Effector memory CD4-positive, alpha-beta T cell (primary cell): ENCODE measurements at regions not wholly inside any gene's neighbourhood (a gene's known extent, or its start where the extent isn't known, plus 50 kb on each side); places are given as distances from the start of the nearest gene placed in this dataset.

ENCODE experiments used
- DNase-seq, 3 donors: peaks; one replicate each; pipeline ENCODE4 v3.0.0-alpha.2; 2020
- H3K27ac ChIP-seq: 2 replicates; pipeline ENCODE4 v1.7.0; 2013; ENCODE audit warnings: mild to moderate bottlenecking, low read length, moderate library complexity; ENCODE audit not compliant: insufficient read depth, poor library complexity, severe bottlenecking
- H3K27me3 ChIP-seq: replicated peaks from 2 replicates; pipeline ENCODE4 v1.7.0; 2013; ENCODE audit warnings: mild to moderate bottlenecking, low read length; ENCODE audit not compliant: insufficient read depth, control insufficient read depth, poor library complexity, severe bottlenecking
- H3K36me3 ChIP-seq: 2 replicates; pipeline ENCODE4 v1.7.0; 2013; ENCODE audit warnings: mild to moderate bottlenecking, low read length, moderate library complexity; ENCODE audit not compliant: control insufficient read depth, insufficient read depth
- H3K4me1 ChIP-seq: 2 replicates; pipeline ENCODE4 v1.7.0; 2013; ENCODE audit warnings: low read length, mild to moderate bottlenecking; ENCODE audit not compliant: control insufficient read depth, insufficient read depth, poor library complexity, severe bottlenecking
- H3K4me3 ChIP-seq: 2 replicates; pipeline ENCODE4 v1.7.0; 2013; ENCODE audit warnings: low read length, low read depth, mild to moderate bottlenecking; ENCODE audit not compliant: insufficient read depth, poor library complexity, severe bottlenecking
- H3K9me3 ChIP-seq: 2 replicates; pipeline ENCODE4 v1.7.0; 2013; ENCODE audit warnings: mild to moderate bottlenecking, low read length, moderate library complexity; ENCODE audit not compliant: control insufficient read depth

DNA sequence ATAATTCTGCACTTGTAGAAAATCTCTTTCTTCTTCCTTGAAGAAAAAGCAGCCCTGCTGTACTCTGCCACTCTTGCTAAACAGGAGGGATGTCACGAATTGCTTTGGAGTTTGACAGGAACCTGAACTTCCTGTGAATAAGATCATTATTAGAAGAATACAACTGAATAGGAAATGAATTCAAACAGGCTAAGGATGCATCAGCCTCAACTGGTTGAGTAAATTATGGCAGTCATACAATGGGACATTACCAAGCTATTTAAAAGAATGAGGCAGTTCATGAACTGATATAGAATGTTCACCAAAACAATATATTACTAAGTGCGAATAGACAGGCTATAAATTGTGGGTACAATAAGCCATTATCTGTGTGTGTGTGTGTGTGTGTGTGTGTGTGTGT, 97.1 kb upstream of the DOCK1 start:
- Histone ChIP-seq H3K27me3 (no peaks in the 10 kb centered on the region), H3K9me3 (no peaks in the 10 kb centered on the region), H3K36me3 (no peaks in the 10 kb centered on the region), H3K4me1 (no peaks in the 10 kb centered on the region), H3K27ac (no peak overlapping the region), H3K4me3 (no peak overlapping the region)
- no peak for DNase-seq

DNA sequence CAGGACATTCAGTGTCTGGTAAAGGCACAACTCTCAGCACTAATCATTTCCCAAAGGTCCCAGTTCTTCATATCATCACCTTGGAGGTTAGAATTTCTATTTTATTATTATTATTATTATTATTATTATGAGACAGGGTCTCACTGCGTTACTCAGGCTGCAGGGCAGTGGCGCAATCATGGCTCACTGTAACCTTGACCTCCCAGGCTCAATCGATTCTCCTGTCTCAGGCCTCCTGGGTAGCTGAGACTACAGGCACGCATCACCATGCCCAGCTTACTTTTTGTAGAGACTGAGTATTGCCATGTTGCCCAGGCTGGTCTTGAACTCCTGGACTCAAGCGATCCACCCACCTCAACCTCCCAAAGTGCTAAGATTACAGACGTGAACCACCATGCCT, 91.8 kb upstream of the DOCK1 start:
- no peaks in the 10 kb centered on the region for H3K27me3 ChIP-seq
- no peaks in the 10 kb centered on the region for H3K4me1 ChIP-seq

GRCh38 chr10:126833542-126833941, 71.7 kb upstream of the DOCK1 start:
- H3K27ac ChIP-seq = no peak overlapping the region
- DNase-seq = no peak
- no peak overlapping the region for H3K4me3 ChIP-seq
- no peaks in the 10 kb centered on the region for H3K4me1 ChIP-seq
- no peaks in the 10 kb centered on the region for H3K36me3 ChIP-seq
- H3K27me3 ChIP-seq = no peaks in the 10 kb centered on the region
- H3K9me3 ChIP-seq = no peaks in the 10 kb centered on the region

More for the DNA sequence above, 91.8 kb upstream of the DOCK1 start:
- Histone ChIP-seq H3K36me3 (no peaks in the 10 kb centered on the region), H3K9me3 (no peaks in the 10 kb centered on the region), H3K27ac (no peak overlapping the region), H3K4me3 (no peak overlapping the region)
- DNase-seq = no peak

DNA sequence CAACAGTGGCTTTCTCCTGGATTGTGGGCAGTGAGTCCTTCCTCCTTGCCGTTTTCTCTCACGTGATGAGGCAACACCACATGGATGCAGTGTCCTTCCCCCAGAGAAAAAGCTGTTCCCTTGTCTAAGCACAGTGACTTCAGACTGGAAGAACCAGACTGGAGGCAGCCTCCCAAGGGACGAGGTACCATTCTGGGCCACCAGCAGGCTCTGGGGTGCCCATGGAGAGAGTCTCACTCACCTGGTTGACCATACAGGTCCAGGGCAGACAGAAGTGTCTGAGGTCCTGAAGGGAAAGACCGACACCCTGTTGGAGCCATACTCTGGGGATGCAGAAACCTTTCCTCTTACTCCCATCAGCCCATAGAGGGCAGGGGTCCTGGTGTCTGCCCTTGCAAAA, 69.2 kb upstream of the DOCK1 start:
- H3K27me3 ChIP-seq = no peaks in the 10 kb centered on the region
- no peaks in the 10 kb centered on the region for H3K4me1 ChIP-seq
- DNase-seq = no peak
- H3K9me3 ChIP-seq = no peaks in the 10 kb centered on the region
- H3K27ac ChIP-seq = no peak overlapping the region
- H3K36me3 ChIP-seq = no peaks in the 10 kb centered on the region
- no peak overlapping the region for H3K4me3 ChIP-seq

DNA sequence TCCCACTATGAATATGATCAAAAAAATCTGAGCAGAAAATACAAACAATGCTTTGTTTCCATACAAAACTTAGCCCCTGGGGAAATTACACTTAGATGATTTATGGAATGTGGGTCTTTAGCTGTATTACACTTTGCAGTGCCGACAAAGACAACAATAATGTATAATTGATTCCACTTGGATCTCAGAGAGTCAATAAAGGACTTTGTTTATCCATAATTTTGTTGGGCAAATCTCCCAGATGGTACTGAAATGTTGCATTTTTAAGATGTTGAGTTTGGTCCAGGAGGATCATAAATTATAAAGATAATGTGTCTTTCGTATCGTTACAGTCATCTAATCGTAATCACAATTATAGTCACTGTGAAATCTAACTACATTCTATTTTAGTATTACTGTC, 66.9 kb upstream of the DOCK1 start:
- no peak overlapping the region for H3K27ac ChIP-seq
- H3K27me3 ChIP-seq = no peaks in the 10 kb centered on the region

GRCh38 chr10:126839094-126839761, 66.0 kb upstream of the DOCK1 start:
- H3K9me3 ChIP-seq = no peaks in the 10 kb centered on the region
- DNase-seq = no peak
- H3K27me3 ChIP-seq = no peaks in the 10 kb centered on the region
- no peaks in the 10 kb centered on the region for H3K36me3 ChIP-seq
- no peak overlapping the region for H3K4me3 ChIP-seq
- no peak overlapping the region for H3K27ac ChIP-seq
- no peaks in the 10 kb centered on the region for H3K4me1 ChIP-seq

More for the DNA sequence above, 66.9 kb upstream of the DOCK1 start:
- H3K9me3 ChIP-seq = no peaks in the 10 kb centered on the region
- no peak for DNase-seq
- no peaks in the 10 kb centered on the region for H3K4me1 ChIP-seq
- H3K4me3 ChIP-seq = no peak overlapping the region
- no peaks in the 10 kb centered on the region for H3K36me3 ChIP-seq

- H3K36me3 ChIP-seq = no peaks in the 10 kb centered on the region
- H3K4me1 ChIP-seq = no peaks in the 10 kb centered on the region
- no peak for DNase-seq
- no peaks in the 10 kb centered on the region for H3K9me3 ChIP-seq
- H3K27me3 ChIP-seq = no peaks in the 10 kb centered on the region
- H3K4me3 ChIP-seq = no peak overlapping the region
- no peak overlapping the region for H3K27ac ChIP-seq
These were observed 64.6 kb upstream of the DOCK1 start for GRCh38 chr10:126840576-126841135.

- no peaks in the 10 kb centered on the region for H3K36me3 ChIP-seq
- H3K9me3 ChIP-seq = no peaks in the 10 kb centered on the region
- H3K27ac ChIP-seq = no peak overlapping the region
- H3K27me3 ChIP-seq = no peaks in the 10 kb centered on the region
- no peaks in the 10 kb centered on the region for H3K4me1 ChIP-seq
- H3K4me3 ChIP-seq = no peak overlapping the region
- DNase-seq = no peak
These were observed 63.8 kb upstream of the DOCK1 start for GRCh38 chr10:126841341-126841895.

- H3K36me3 ChIP-seq = no peaks in the 10 kb centered on the region
- DNase-seq = no peak
- H3K27ac ChIP-seq = no peak overlapping the region
- no peaks in the 10 kb centered on the region for H3K27me3 ChIP-seq
- H3K9me3 ChIP-seq = no peaks in the 10 kb centered on the region
- no peak overlapping the region for H3K4me3 ChIP-seq
- H3K4me1 ChIP-seq = no peaks in the 10 kb centered on the region
These were observed 62.9 kb upstream of the DOCK1 start for GRCh38 chr10:126842356-126842755.

GRCh38 chr10:126842836-126843235, 62.4 kb upstream of the DOCK1 start:
- Histone ChIP-seq H3K9me3 (no peaks in the 10 kb centered on the region), H3K27ac (no peak overlapping the region), H3K4me3 (no peak overlapping the region), H3K36me3 (no peaks in the 10 kb centered on the region), H3K4me1 (no peaks in the 10 kb centered on the region), H3K27me3 (no peaks in the 10 kb centered on the region)
- DNase-seq = no peak
